GM12878 (cell line): ENCODE measurements at regions not wholly inside any gene's neighbourhood (a gene's known extent, or its start where the extent isn't known, plus 50 kb on each side); places are given as distances from the start of the nearest gene placed in this dataset.

Experiments used
- ATAC-seq: fragments of 200-7000 bp; cut with Tn5 transposase; 3 replicates; pipeline ENCODE4 v1.9.1; 2020; ENCODE audit warnings: mild to moderate bottlenecking, moderate library complexity
- BruUV-seq: library from RNA; stranded (reverse); fragments of 400-500 nt; replicated peaks from 2 replicates; lab custom pipeline; 2021; lab: Mats Ljungman, UMichigan
- CTCF ChIA-PET: fragments of 300-600 bp; sonication (Branson Sonifier 250); formaldehyde crosslinking; extraction: SDS; loops from one replicate; lab custom pipeline; 2021; ENCODE audit warnings: inconsistent platforms; lab: Yijun Ruan, JAX
- POLR2A ChIA-PET: fragments of 350-600 bp; formaldehyde crosslinking; extraction: SDS; loops from one replicate; lab custom pipeline; 2021; ENCODE audit warnings: inconsistent platforms; lab: Charles Lee
- RAD21 ChIA-PET: fragments of 300-600 bp; sonication (Branson Sonifier 250); formaldehyde crosslinking; loops from one replicate; lab custom pipeline; 2023; ENCODE audit warnings: antibody characterized with exemption; ENCODE audit not compliant: unreplicated experiment; lab: Charles Lee
- SMC1A ChIA-PET: fragments of 300-600 bp; sonication (Branson Sonifier 250); formaldehyde crosslinking; loops from one replicate; lab custom pipeline; 2023; ENCODE audit not compliant: unreplicated experiment, uncharacterized antibody; lab: Charles Lee
- DNase-seq: peaks from one replicate; pipeline ENCODE4 v3.0.0-alpha.2; 2011; ENCODE audit warnings: low read depth, low spot score
- FAIRE-seq: peaks from 3 replicates; lab custom pipeline; 2011; peaks lifted over from hg19 to GRCh38; lab: Jason Lieb, UNC
- H2AFZ ChIP-seq: 2 replicates; pipeline ENCODE4 v1.6.0; 2011; ENCODE audit warnings: low read depth, low read length, control low read depth; ENCODE audit not compliant: control insufficient read depth
- H3K27ac ChIP-seq: 2 replicates; pipeline ENCODE4 v1.5.1; 2011; ENCODE audit warnings: control low read depth; ENCODE audit not compliant: control insufficient read depth, insufficient read depth
- H3K27me3 ChIP-seq, 2 experiments: replicated peaks in 1 of 2; 2 replicates each; pipeline versions ENCODE4 v1.6.0 to v1.6.1; 2011; ENCODE audit warnings: low read length in 1 of 2; ENCODE audit not compliant: control insufficient read depth in 2 of 2, insufficient read depth in 2 of 2
- H3K36me3 ChIP-seq, 2 experiments: 2 replicates each; pipeline ENCODE4 v1.5.1; 2011; ENCODE audit warnings: low read length in 1 of 2; ENCODE audit not compliant: control insufficient read depth in 2 of 2, insufficient read depth in 2 of 2
- H3K4me1 ChIP-seq: 2 replicates; pipeline ENCODE4 v1.6.1; 2011; ENCODE audit warnings: mild to moderate bottlenecking, low read length, moderate library complexity, mixed read lengths; ENCODE audit not compliant: control insufficient read depth, insufficient read depth
- H3K4me2 ChIP-seq: 2 replicates; pipeline ENCODE4 v1.6.0; 2011; ENCODE audit warnings: control low read depth; ENCODE audit not compliant: control insufficient read depth, insufficient read depth
- H3K4me3 ChIP-seq: fragments of 200-600 bp; sonication (generic); 2 replicates; pipeline ENCODE4 v1.5.1; 2016
- H3K79me2 ChIP-seq: 2 replicates; pipeline ENCODE4 v1.6.0; 2011; ENCODE audit warnings: low read length; ENCODE audit not compliant: control insufficient read depth, insufficient read depth
- H3K9ac ChIP-seq: 2 replicates; pipeline ENCODE4 v1.8.0; 2011; ENCODE audit warnings: low read length, control low read depth, mixed read lengths; ENCODE audit not compliant: control insufficient read depth, insufficient read depth
- H3K9me3 ChIP-seq: replicated peaks from 3 replicates; pipeline ENCODE4 v1.5.1; 2011; ENCODE audit warnings: mild to moderate bottlenecking, low read length; ENCODE audit not compliant: control insufficient read depth, insufficient read depth
- H4K20me1 ChIP-seq: 2 replicates; pipeline ENCODE4 v1.6.0; 2011; ENCODE audit not compliant: control insufficient read depth, insufficient read depth
- HCFC1 ChIP-seq: fragments of 150-350 bp; IDR thresholded peaks from 2 replicates; pipeline ENCODE4 v1.6.1; 2014; ENCODE audit warnings: low read length
- JUND ChIP-seq: IDR thresholded peaks from 2 replicates; pipeline ENCODE4 v1.6.1; 2012; ENCODE audit warnings: low read depth, mild to moderate bottlenecking, low read length, improper control_type of control experiment, moderate library complexity
- LARP7 ChIP-seq: fragments of 450-650 bp; IDR thresholded peaks from 2 replicates; pipeline ENCODE4 v1.6.1; 2017; ENCODE audit warnings: mild to moderate bottlenecking
- MEF2A ChIP-seq: IDR thresholded peaks from 2 replicates; pipeline ENCODE4 v1.6.1; 2011; ENCODE audit warnings: low read depth, mild to moderate bottlenecking, low read length, moderate library complexity; ENCODE audit not compliant: insufficient read depth
- POLR2AphosphoS5 ChIP-seq: IDR thresholded peaks from 2 replicates; pipeline ENCODE4 v1.6.1; 2011; ENCODE audit warnings: mild to moderate bottlenecking, low read length, inconsistent platforms
- RAD51 ChIP-seq: fragments of 450-650 bp; IDR thresholded peaks from 2 replicates; pipeline ENCODE4 v1.6.1; 2016; ENCODE audit warnings: moderate library complexity, mild to moderate bottlenecking, inconsistent platforms
- RCOR1 ChIP-seq: conservative IDR thresholded peaks from 2 replicates; pipeline ENCODE4 v1.6.1; 2012; ENCODE audit warnings: low read depth, low read length, improper control_type of control experiment
- SMARCA5 ChIP-seq: fragments of 450-650 bp; IDR thresholded peaks from 2 replicates; pipeline ENCODE4 v1.6.1; 2017; ENCODE audit warnings: mild to moderate bottlenecking
- TCF3 ChIP-seq: IDR thresholded peaks from 2 replicates; pipeline ENCODE4 v1.6.1; 2012; ENCODE audit warnings: low read depth, mild to moderate bottlenecking, low read length, borderline replicate concordance; ENCODE audit not compliant: insufficient read depth
- ZNF592 ChIP-seq: fragments of 450-650 bp; IDR thresholded peaks from 2 replicates; pipeline ENCODE4 v1.6.1; 2017; ENCODE audit warnings: mild to moderate bottlenecking, moderate library complexity
- ZNF687 ChIP-seq: fragments of 450-650 bp; IDR thresholded peaks from 2 replicates; pipeline ENCODE4 v1.6.1; 2017; ENCODE audit warnings: mild to moderate bottlenecking, moderate library complexity
- WGBS: methylation state at CpG from one replicate; pipeline ENCODE4 v1.1.6; 2016; ENCODE audit warnings: low lambda C conversion rate; ENCODE audit not compliant: insufficient replicate concordance, insufficient coverage; ENCODE audit errors: missing lambda C conversion rate; 5-methylcytosine and 5-hydroxymethylcytosine counted together
- in situ Hi-C: fragments of 300-500 bp; cut with MboI; formaldehyde crosslinking; loops from 9 replicates; pipeline ENCODE4 v1.14.3; 2018; ENCODE audit warnings: mixed read lengths
- intact Hi-C: fragments of 100-400 bp; cut with micrococcal nuclease; formaldehyde crosslinking; loops from one replicate; pipeline ENCODE4 v1.14.2; 2022; ENCODE audit not compliant: unreplicated experiment

DNA sequence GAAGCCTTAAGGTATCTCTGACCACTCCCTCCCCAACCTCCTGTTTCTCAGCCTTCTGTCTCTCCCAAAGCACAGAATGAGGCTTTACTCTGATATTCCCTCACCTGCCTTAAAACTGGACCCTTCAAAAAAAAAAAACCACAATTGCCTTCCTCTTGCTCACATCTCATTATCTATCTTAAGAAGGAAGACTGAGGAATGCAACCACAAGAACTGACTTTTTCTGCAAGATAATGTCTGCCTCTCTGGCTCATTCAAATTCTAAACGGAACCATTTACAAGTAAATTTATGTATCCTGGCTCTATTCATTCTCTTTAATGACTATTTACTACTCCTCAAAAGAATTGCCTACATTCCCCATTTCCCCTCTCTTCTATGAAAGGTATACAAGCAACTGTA lies 545.5 kb upstream of the HTR2C start:
- H2AFZ ChIP-seq: no peak overlapping the region
- no peaks in the 10 kb centered on the region for H3K27me3 ChIP-seq
- CTCF ChIA-PET: no interaction called here
- no peak for DNase-seq
- H3K4me1 ChIP-seq: no peaks in the 10 kb centered on the region
- ATAC-seq: no peak
- H3K36me3 ChIP-seq: no peaks in the 10 kb centered on the region
- 13% methylated on average over 1 of the region's 1 CpG for WGBS
- H3K4me3 ChIP-seq: no peak overlapping the region
- POLR2A ChIA-PET: no interaction called here
- RAD21 ChIA-PET: no interaction called here
- H4K20me1 ChIP-seq: no peaks in the 10 kb centered on the region
- no peak overlapping the region for H3K4me2 ChIP-seq
- intact Hi-C loops (no loop called here), in situ Hi-C loops (no loop called here)
- no peaks in the 10 kb centered on the region for H3K9me3 ChIP-seq
- TF ChIP-seq ZNF592 (no peak), MEF2A (no peak), ZNF687 (no peak), POLR2AphosphoS5 (no peak), JUND (no peak), TCF3 (no peak), HCFC1 (no peak), RCOR1 (no peak), LARP7 (no peak), SMARCA5 (no peak), RAD51 (no peak)
- no peak for FAIRE-seq
- no peak overlapping the region for H3K27ac ChIP-seq
- no peak overlapping the region for H3K9ac ChIP-seq
- no peaks in the 10 kb centered on the region for H3K79me2 ChIP-seq
- BruUV-seq: no TSS peak
- SMC1A ChIA-PET: no interaction called here
